ENCODE measurements at regions not wholly inside any gene's neighbourhood (a gene's known extent, or its start where the extent isn't known, plus 50 kb on each side); places are given as distances from the start of the nearest gene placed in this dataset.

DNA sequence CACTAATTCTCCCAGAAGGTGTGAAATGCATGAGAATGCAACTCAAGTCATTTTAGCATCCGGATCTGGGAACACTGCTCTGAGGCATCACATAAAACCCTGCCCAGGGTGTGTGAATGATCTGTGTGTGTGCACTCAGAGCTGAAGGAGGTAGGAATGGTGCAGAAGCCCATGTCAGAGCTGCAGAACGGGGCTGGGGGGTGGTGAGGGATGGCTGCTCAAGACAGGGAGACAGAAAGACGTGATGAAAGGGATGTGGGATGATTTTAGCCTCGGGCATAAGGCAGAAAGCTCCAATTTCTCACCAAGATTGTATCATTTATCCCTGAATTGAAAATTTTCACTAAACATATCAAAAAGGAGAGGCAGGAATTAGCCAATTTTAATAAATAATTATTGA is 369.1 kb downstream of the EIPR1 start:
- no peak overlapping the region for H3K4me2 ChIP-seq
- peaks cover 50% of the 10 kb centered on the region for H3K27me3 ChIP-seq (ENCODE audit: insufficient read depth, low read depth)
- CTCF ChIA-PET = no interaction called here
- no peaks in the 10 kb centered on the region for H3F3A ChIP-seq (ENCODE audit: insufficient read depth, low read depth)
- no peaks in the 10 kb centered on the region for H3K9me2 ChIP-seq (ENCODE audit: insufficient read depth)
- no peak for DNase-seq
- H3K27ac ChIP-seq = no peak overlapping the region
- no peaks in the 10 kb centered on the region; the same call in 1 of the 2 replicates for H4K20me1 ChIP-seq (ENCODE audit: insufficient read depth)
- H3K4me3 ChIP-seq = no peak overlapping the region
- H3K36me3 ChIP-seq (ENCODE audit: low read depth) = no peaks in the 10 kb centered on the region
- no peaks in the 10 kb centered on the region for H3K9me3 ChIP-seq (ENCODE audit: insufficient read depth, low read depth)
- H3K4me1 ChIP-seq (replicated peaks; ENCODE audit: insufficient read depth) = no peaks in the 10 kb centered on the region
- no peaks in the 10 kb centered on the region for H3K79me2 ChIP-seq (ENCODE audit: low read depth)
- BruUV-seq (replicated peaks) = no TSS peak
- intact Hi-C loops (cut with micrococcal nuclease; ENCODE audit: unreplicated experiment) = no loop called here
- H2AFZ ChIP-seq = no peak overlapping the region
- POLR2A ChIA-PET (ENCODE audit: unreplicated experiment) = no interaction called here
- TF ChIP-seq, protein P1, sequence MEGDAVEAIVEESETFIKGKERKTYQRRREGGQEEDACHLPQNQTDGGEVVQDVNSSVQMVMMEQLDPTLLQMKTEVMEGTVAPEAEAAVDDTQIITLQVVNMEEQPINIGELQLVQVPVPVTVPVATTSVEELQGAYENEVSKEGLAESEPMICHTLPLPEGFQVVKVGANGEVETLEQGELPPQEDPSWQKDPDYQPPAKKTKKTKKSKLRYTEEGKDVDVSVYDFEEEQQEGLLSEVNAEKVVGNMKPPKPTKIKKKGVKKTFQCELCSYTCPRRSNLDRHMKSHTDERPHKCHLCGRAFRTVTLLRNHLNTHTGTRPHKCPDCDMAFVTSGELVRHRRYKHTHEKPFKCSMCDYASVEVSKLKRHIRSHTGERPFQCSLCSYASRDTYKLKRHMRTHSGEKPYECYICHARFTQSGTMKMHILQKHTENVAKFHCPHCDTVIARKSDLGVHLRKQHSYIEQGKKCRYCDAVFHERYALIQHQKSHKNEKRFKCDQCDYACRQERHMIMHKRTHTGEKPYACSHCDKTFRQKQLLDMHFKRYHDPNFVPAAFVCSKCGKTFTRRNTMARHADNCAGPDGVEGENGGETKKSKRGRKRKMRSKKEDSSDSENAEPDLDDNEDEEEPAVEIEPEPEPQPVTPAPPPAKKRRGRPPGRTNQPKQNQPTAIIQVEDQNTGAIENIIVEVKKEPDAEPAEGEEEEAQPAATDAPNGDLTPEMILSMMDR (conservative IDR thresholded peaks at IDR 0.05) = no peak
- TF ChIP-seq EZH2 (IDR thresholded peaks at IDR 0.05; ENCODE audit: low read depth) = no peak

DNA sequence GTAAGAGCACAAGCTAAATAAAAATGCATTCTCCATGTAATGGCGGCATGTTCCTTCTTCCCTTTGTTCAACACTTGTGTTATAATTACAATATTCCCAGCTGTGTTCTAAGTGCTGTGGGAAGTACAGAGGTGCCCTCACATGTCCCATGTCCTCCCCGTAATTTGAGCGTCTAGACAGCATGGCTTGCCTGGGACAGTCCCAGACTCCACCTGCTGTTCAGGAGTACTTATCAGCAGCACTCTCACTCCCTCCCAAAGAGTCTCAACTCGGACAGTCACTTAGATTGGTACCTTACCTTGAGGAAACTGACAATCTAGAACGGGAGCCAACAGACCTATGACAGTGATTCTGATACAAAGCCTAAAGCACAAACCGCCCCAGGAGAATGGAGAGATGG is 370.5 kb downstream of the EIPR1 start:
- no TSS peak for BruUV-seq (replicated peaks)
- TF ChIP-seq EZH2 (IDR thresholded peaks at IDR 0.05; ENCODE audit: low read depth) = no peak
- TF ChIP-seq, protein P1 (conservative IDR thresholded peaks at IDR 0.05) = no peak
- Histone ChIP-seq H3K4me2 (no peak overlapping the region), H3K9me2 (ENCODE audit: insufficient read depth) (no peaks in the 10 kb centered on the region), H3K27ac (no peak overlapping the region), H3K4me1 (replicated peaks; ENCODE audit: insufficient read depth) (no peaks in the 10 kb centered on the region; the same call in 1 of the 2 replicates), H2AFZ (no peak overlapping the region), H3K79me2 (ENCODE audit: low read depth) (no peaks in the 10 kb centered on the region), H3K4me3 (no peak overlapping the region), H3F3A (ENCODE audit: insufficient read depth, low read depth) (no peaks in the 10 kb centered on the region), H4K20me1 (ENCODE audit: insufficient read depth) (no peaks in the 10 kb centered on the region; the same call in 1 of the 2 replicates), H3K9me3 (ENCODE audit: insufficient read depth, low read depth) (no peaks in the 10 kb centered on the region), H3K36me3 (ENCODE audit: low read depth) (no peaks in the 10 kb centered on the region), H3K27me3 (ENCODE audit: insufficient read depth, low read depth) (peaks cover 55% of the 10 kb centered on the region)
- no peak for DNase-seq
- intact Hi-C loops (cut with micrococcal nuclease; ENCODE audit: unreplicated experiment) = no loop called here
- POLR2A ChIA-PET (ENCODE audit: unreplicated experiment) = no interaction called here
- CTCF ChIA-PET = no interaction called here

DNA sequence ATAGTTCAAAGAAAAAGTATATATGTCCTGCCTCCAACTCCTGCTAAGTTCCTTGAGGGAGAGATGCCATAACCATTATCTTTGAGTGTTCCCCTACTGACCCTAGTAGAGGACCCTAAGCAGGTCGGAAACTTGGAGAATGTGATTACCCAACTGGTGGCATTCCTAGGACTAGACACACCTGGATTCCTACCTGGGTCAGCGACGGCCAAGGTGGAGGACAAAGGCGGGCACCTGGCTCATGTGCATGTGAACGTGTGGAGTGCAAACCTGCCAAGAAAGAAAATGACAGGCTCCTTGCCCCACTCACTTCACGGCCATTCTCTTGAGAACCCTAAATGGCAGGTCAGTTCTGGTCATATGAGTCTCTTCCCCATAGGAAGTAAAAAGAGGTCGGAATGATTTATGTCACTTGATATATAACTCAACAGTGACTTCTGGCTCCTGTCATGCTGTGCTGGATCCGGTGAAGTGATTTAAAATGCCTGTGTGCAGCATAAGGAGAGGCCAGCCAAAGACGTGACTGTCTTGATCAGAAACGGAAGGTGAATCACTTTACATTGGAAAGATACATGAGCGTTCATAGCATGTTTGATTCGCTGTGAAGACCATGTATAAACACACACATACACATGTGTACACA is 371.6 kb downstream of the EIPR1 start:
- Histone ChIP-seq H3K27ac (no peak overlapping the region), H3K9me2 (ENCODE audit: insufficient read depth) (no peaks in the 10 kb centered on the region), H3K79me2 (ENCODE audit: low read depth) (no peaks in the 10 kb centered on the region), H3K9me3 (ENCODE audit: insufficient read depth, low read depth) (no peaks in the 10 kb centered on the region), H3K36me3 (ENCODE audit: low read depth) (no peaks in the 10 kb centered on the region), H3K4me1 (replicated peaks; ENCODE audit: insufficient read depth) (no peaks in the 10 kb centered on the region; the same call in 1 of the 2 replicates), H2AFZ (no peak overlapping the region), H3K27me3 (ENCODE audit: insufficient read depth, low read depth) (peaks cover 63% of the 10 kb centered on the region), H4K20me1 (ENCODE audit: insufficient read depth) (no peaks in the 10 kb centered on the region; the same call in 1 of the 2 replicates), H3F3A (ENCODE audit: insufficient read depth, low read depth) (no peaks in the 10 kb centered on the region), H3K4me3 (no peak overlapping the region), H3K4me2 (no peak overlapping the region)
- CTCF ChIA-PET = no interaction called here
- POLR2A ChIA-PET (ENCODE audit: unreplicated experiment) = no interaction called here
- intact Hi-C loops (cut with micrococcal nuclease; ENCODE audit: unreplicated experiment) = no loop called here
- DNase-seq = no peak
- BruUV-seq (replicated peaks) = no TSS peak
- no peak for TF ChIP-seq EZH2 (IDR thresholded peaks at IDR 0.05; ENCODE audit: low read depth)
- TF ChIP-seq, protein P1 (conservative IDR thresholded peaks at IDR 0.05) = no peak

Data from PC-9 (cell line).